Kidney epithelial cell (primary cell): ENCODE measurements at regions not wholly inside any gene's neighbourhood (a gene's known extent, or its start where the extent isn't known, plus 50 kb on each side); places are given as distances from the start of the nearest gene placed in this dataset.

Source experiments
- DNase-seq: peaks from one replicate; pipeline ENCODE4 v3.0.0-alpha.2; 2010; ENCODE audit warnings: low read depth
- H3K27me3 ChIP-seq: 2 replicates; pipeline ENCODE4 v1.6.0; 2011; ENCODE audit warnings: low read length; ENCODE audit not compliant: control insufficient read depth, insufficient read depth
- H3K36me3 ChIP-seq: 2 replicates; pipeline ENCODE4 v1.5.1; 2011; ENCODE audit warnings: low read length; ENCODE audit not compliant: control insufficient read depth, insufficient read depth
- H3K4me3 ChIP-seq: 2 replicates; pipeline ENCODE4 v1.5.1; 2011; ENCODE audit warnings: low read depth, mild to moderate bottlenecking, control low read depth, low read length
- CTCF ChIP-seq: IDR thresholded peaks from 2 replicates; pipeline ENCODE4 v1.5.1; 2011; ENCODE audit warnings: mild to moderate bottlenecking, moderate library complexity, low read length, control low read depth, inconsistent platforms; ENCODE audit not compliant: insufficient read depth, poor library complexity, severe bottlenecking

GRCh38 chr11:87437133-87437843 is 399.6 kb downstream of the TMEM135 start:
- no peaks in the 10 kb centered on the region for H3K36me3 ChIP-seq
- TF ChIP-seq CTCF = no peak
- no peak for DNase-seq

GRCh38 chr11:87432022-87432421 is 394.3 kb downstream of the TMEM135 start:
- no peaks in the 10 kb centered on the region for H3K36me3 ChIP-seq
- no peak overlapping the region for H3K4me3 ChIP-seq
- no peak for TF ChIP-seq CTCF
- H3K27me3 ChIP-seq = no peaks in the 10 kb centered on the region
- no peak for DNase-seq

More at GRCh38 chr11:87437133-87437843, 399.6 kb downstream of the TMEM135 start:
- no peaks in the 10 kb centered on the region for H3K27me3 ChIP-seq
- H3K4me3 ChIP-seq = no peak overlapping the region

GRCh38 chr11:87431392-87431791 is 393.7 kb downstream of the TMEM135 start:
- Histone ChIP-seq H3K36me3 (no peaks in the 10 kb centered on the region), H3K4me3 (no peak overlapping the region), H3K27me3 (no peaks in the 10 kb centered on the region)
- DNase-seq = no peak
- no peak for TF ChIP-seq CTCF

GRCh38 chr11:87430821-87431220 is 393.1 kb downstream of the TMEM135 start:
- no peak for TF ChIP-seq CTCF
- H3K27me3 ChIP-seq = no peaks in the 10 kb centered on the region
- H3K36me3 ChIP-seq = no peaks in the 10 kb centered on the region
- DNase-seq = no peak
- H3K4me3 ChIP-seq = no peak overlapping the region

- Histone ChIP-seq H3K4me3 (no peak overlapping the region), H3K36me3 (no peaks in the 10 kb centered on the region), H3K27me3 (no peaks in the 10 kb centered on the region)
- DNase-seq = no peak
- TF ChIP-seq CTCF = no peak
Observed at GRCh38 chr11:87429996-87430395, 392.3 kb downstream of the TMEM135 start.

- no peak for TF ChIP-seq CTCF
- H3K4me3 ChIP-seq = no peak overlapping the region
- no peaks in the 10 kb centered on the region for H3K27me3 ChIP-seq
- DNase-seq = no peak
- H3K36me3 ChIP-seq = no peaks in the 10 kb centered on the region
Observed at GRCh38 chr11:87428266-87428665, 390.5 kb downstream of the TMEM135 start.
